HG03460 (cell line): ENCODE measurements at regions not wholly inside any gene's neighbourhood (a gene's known extent, or its start where the extent isn't known, plus 50 kb on each side); places are given as distances from the start of the nearest gene placed in this dataset.
"Not testable (repeated sequence)": the region's sequence is repeated elsewhere in the genome, so short reads cannot be mapped to it uniquely, and the experiment has no call there.

Experiments used
- ATAC-seq: cut with Tn5 transposase; IDR thresholded peaks from one replicate; pipeline ENCODE4 v1.9.1; 2021; ENCODE audit not compliant: unreplicated experiment

DNA sequence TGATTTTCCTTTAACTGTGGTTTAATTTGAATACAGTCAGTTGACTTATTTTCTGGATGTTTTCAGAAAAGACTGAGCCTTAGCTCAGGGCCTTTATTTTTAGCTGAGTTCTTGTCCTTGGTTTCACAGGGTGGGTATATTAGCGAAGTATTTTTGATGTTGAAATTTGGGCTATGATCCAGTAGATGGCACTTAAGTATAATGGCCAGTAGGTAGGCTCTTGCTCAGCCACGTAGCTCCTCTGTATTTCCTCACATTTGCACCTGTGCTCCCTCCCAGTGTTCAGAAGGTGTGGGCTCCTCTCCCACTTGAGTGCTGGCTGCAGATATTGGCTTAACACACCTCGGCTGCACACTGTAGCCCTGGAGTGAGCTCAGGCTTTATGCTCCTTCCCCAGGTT lies 549.9 kb upstream of the AMOT start:
- no peak for ATAC-seq

DNA sequence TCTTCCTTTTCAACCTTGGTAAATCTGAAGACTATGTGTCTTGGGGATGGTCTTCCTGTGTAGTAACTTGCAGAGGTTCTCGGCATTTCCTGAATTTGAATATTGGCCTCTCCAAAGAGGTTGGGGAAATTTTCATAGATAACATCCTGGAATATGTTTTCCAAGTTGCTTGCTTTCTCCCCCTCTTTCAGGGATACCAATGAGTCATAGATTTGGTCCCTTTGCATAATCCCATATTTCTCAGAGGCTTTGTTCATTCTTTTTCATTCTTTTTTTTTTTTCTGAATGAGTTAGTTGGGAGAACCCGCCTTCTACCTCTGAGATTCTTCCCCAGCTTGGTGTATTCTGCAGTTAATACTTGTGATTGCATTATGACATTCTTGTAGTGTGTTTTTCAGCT lies 549.2 kb upstream of the AMOT start:
- no peak for ATAC-seq

DNA sequence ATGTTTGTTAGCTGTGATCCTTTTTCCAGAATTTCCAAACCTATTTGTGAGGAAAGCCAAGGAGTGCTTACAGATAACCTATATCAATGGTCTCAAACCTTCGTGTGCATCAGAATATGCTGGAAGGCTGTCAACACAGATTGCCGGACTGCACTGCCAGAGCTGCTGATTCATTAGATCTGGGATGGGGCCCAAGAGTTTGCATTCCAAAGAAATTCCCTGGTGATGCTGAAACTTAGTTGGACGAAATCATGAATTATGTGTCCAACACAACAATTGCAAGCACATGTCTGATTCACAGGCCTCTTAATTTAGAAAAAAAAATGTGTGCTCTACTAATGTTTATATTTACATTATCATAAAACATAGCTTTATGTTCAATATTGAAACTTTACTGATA lies 544.0 kb upstream of the AMOT start:
- ATAC-seq, result no peak

DNA sequence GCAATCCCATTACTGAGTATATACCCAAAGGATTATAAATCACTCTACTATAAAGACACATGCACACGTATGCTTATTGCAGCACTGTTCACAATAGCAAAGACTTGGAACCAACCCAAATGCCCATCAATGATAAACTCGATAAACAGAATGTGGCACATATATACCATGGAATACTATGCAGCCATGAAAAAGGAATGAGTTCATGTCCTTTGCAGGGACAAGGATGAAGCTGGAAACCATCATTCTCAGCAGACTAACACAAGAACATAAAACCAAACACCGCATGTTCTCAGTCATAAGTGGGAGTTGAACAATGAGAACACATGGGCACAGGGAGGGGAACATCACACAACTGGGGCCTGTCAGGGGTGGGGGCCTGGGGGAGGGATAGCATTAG lies 532.8 kb upstream of the AMOT start:
- ATAC-seq, result not testable (repeated sequence)

DNA sequence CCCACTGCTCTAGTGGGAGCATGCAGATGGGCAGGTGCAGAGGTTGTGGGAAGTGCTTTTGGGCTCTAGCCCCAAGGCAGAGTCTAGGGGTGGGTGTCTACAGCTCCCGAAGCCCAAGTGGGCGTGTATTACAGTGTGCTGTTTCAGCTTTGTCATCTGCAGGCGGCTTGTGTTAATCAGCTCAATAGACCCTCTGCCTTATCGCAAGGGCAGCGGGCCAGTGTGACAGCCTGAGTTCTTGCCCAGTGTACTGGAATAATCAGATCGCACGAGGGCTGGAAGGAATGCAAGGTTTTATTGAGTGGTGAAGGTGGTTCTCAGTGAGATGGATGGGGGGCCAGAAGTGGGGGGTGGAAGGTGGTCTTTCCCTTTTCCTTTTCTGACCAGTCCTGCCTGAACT lies 529.4 kb upstream of the AMOT start:
- no peak for ATAC-seq

DNA sequence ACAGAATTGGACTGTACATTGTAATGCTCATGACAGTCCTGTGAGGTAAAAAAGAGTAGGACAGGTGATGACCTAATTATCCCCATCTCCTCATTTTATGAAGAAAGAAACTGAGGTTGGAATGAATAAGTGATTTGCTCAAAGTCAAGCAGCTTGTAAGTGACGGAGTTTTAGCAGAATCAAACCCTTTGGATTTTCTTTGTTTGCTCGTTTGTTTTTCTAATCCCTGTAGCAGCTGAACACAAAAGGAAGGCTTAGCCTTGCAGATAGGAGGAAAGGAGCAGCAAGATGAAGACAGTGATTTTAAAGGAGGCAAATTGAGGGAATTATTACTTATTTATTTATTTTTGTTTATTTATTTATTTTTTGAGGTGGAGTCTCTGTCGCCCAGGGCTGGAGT lies 528.4 kb upstream of the AMOT start:
- ATAC-seq, result no peak

DNA sequence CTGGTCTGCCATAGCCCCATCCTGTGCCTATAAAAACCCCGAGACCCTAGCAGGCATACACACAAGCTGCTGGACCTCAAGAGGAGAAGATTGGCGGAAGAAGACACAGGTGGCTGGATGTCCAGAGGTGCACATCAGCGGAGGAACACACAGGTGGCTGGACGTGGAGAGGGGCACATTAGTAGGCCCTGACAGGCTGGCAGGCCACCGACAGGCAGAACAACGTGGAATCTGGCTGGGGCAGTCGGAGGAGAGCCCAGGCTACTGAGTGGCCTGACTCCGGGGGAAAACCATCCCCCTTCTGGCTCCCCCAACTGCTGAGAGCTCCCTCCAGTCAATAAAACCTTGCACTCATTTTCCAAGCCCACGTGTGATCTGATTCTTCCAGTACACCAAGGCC lies 512.5 kb upstream of the AMOT start:
- no peak for ATAC-seq

DNA sequence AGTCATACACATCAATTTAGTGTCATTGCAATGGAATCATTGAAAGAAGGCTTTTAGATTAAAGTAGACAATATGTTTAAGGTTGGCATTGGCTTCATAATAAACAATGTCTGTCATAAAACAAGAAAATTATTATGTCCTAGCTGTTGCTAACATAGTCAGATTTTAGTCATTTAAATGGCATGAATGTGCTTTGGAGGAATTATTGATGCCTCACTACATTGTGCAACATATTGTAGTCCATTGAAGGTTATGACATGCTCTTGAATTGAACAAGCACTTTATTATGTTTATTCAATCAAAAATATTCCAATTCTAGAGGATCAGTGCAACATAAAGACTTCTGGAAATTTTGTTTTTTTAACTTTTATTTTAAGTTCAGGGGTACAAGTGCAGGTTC lies 489.8 kb upstream of the AMOT start:
- no peak for ATAC-seq

DNA sequence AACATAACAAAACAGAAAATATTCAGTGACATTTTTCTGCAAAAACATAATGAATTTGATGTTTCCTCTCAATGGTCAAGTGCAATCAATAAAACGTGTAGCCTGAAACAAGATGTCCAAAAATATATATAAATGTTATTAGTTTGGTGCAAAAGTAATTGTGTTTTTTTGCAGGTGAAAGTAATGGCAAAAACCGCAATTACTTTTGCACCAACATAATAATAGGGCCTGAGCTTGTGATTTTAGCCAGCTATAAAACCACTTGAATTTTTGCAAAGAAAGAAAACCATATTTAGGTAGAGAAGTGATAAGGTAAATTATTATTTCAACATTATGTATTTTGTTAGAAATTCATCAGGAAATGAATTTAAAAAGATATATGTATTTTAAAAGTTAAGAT lies 475.3 kb upstream of the AMOT start:
- no peak for ATAC-seq

DNA sequence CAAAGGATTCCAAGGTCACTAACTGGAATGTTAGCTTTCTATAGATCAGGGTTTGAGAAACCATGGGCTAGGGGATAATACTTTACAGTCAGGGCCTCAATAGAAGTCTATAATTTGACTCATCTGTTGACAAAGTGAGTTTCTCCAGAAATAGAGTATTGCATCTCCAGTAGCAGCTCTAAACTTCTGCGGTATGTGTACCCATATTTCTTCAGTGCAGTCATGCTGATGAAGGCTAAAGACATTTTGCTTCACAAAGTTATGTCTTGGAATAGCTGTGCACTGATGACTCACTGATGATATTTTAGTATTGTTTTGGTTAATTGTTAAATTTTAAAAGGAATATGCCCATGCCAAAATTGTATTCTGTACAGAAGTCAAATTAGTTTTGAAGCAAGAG lies 464.9 kb upstream of the AMOT start:
- no peak for ATAC-seq

DNA sequence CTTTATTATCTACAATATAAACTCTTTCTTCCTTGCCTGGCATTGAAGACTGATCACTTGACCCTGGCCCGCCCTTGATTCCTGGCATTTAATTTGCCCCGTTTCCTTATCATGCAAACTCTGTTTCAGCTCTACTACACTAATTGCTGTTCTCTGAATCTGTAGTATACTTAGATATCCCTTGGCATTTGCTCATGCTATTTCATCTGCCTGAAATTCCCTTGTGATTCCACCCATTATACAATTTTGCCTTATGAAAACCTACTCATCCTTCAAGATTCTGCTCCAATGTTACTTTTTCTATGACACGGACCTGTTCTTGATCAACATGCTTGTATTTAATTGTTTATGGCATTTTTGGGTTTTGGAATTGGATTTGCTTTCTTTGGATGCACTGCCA lies 459.9 kb upstream of the AMOT start:
- ATAC-seq, result no peak

DNA sequence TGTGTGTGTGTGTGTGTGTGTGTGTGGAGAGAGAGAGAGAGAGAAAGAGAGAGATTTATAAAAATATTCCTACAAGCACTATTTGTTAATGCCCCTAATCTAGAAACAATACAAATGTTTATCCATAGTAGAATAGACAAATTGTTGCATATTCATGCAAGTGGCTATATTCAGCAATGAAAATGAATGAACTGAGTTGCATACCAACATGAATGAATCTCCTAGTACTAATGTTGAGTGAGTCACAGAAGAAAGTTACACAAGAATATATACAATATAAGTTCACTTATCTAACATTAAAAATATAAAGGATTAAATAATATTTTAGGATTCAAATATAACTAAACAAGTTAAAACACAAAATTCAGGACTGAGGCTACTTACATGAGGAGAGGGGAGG lies 456.8 kb upstream of the AMOT start:
- no peak for ATAC-seq

DNA sequence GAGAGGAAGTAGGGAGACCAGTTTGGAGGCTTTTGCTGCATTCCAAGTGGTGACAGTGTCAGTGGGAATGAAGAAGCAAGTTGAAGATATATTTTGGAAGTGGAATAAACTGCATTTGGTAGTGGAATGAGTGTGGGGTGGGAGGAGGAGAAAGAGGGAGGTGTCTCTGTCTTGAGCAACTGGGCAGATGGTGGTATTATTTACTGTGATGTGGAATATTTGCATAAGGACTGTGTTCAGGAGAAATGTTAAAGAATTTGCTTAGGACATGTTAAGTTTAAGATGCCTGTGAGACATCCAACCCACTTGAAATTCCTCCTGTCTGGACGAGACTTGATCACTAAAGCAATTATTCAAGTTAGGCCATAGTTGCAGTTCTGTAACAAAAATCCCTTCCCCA lies 448.9 kb upstream of the AMOT start:
- ATAC-seq, result no peak

DNA sequence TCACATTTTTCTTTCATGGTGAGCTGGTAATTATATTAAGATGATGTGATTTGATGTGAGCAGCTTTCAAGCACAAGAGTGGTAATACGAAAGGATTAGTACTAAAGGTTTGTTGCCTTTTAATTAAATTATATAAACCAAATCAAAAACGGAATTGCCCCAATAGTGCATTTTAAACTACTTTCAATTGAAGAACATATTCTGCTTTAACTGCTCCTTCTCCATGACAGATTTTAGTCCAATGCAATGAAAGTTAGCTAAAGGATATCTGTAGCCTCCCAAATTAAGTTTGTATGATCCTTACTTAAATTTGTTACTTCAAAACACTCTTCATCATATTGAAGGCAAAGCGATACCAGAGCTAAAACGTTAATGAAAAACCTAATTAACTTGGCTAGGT lies 447.1 kb upstream of the AMOT start:
- ATAC-seq, result no peak

DNA sequence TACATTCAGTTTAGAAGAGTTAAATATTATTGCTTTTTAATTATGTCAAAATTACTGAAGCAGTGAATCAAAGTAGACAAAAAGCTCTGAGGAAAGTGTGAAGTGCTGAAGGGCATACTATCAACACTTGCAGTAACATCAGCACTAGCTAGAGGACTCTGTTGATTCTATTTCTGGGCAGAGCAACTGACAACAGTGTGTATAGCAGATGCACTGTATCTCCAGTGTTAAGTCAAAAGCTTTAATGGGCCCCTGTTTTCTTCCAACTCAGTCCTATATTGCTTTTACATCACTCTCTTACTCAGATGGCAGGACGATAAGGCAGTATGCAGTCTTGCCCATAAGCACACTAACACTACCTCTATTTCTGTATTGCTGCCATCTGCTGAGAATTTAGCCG lies 435.2 kb upstream of the AMOT start:
- ATAC-seq, result no peak

DNA sequence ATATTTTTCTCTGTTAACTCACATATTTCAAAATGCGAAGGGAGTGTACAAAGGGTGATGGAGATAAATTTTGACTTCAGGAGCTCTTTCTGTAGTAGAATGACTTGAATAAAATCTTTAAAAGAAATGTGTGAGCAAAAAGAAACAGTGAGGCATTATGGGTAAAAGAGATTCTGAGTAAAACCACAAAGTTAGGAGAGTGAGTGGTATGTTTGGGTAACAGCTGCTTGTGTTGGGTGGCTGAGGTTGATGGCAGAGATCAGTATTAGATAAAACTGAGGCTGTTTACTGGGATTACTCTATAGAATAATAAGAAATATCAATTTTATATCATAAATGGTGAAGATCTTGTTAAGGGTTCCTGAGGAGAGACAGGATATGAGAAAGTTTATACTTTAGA lies 434.2 kb upstream of the AMOT start:
- no peak for ATAC-seq

DNA sequence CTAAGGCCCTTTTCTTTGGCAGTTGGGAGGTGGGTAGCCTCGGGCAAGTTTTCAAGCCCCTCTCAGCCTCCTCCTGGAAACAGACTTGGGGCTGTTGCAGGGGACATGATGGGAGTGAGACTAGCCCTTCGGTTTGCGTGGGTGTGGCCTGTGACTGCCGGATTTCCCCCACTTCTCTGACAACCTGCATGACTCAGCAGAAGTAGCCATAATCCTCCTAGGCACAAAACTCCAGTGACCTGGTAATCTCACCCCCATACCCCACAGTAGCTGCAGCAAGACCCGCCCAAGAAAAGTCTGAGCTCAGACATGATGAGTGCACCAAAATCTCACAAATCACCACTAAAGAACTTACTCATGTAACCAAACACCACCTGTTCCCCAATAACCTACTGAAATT lies 433.7 kb upstream of the AMOT start:
- no peak for ATAC-seq

DNA sequence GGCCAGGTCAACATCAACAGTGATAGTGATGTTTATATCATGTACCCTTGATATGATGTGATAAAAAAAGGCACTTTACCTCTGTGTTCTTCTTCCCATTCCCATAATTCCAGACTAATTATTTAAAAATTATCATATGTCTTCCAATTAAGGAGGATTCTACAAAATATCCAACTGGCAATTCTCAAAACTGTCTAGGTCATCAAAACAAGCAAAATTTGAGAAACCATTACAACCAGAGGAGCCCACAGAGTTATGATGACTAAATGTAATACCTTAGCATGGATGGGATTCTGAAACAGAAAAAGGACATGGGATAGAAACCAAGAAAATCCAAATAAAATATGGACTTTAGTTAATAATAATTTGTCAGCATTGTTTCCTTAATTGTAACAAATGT lies 428.6 kb upstream of the AMOT start:
- no peak for ATAC-seq

DNA sequence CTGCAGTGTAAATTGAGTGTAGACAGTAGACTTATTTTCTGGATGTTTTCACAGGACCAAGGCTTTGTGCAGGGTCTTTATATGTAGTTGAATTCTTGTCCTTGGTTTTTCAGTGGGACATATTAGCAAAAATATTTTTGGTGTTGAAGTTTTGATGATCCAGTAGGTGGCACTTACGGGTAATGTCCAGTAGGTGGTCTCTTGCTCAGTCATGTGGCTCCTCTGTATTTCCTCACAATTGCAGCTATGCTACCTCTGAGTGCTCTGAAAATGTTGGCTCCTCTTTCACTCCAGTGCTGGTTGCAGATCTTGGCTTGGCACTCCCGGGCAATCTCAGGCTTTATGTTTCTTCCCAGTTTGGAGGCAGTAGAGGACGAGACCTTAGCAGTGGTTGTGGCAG lies 419.8 kb upstream of the AMOT start:
- ATAC-seq, result no peak

DNA sequence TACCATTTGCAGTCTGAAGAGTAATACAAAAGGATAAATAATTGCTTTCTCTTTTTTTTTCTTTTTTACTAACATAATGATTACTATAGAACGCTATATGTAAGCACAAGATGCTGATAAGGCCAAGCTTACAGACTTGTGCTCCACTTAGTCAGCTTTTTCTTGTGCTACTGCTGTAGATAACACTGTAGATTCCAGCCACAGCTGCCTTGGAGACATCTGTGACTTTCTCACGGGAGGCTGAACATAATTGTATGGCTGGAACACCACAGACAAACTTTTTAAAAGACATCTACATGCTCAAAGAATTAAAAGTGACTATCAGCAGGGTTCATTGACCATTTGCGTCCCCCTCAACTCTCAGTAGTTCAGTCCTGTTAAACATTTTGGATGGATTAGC lies 381.7 kb upstream of the AMOT start:
- no peak for ATAC-seq

DNA sequence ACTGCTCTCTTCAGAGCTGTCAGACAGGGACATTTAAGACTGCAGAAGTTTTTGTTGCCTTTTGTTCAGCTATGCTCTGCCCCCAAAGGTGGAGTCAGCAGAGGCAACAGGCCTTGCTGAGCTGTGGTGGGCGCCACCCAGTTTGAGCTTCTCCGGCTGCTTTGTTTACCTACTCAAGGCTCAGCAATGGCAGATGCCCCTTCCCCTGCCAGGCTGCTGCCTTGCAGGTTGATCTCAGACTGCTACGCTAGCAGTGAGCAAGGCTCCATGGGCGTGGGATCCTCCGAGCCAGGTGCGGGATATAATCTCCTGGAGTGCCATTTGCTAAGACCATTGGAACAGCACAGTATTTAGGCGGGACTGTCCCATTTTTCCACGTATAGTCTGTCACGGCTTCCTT lies 371.4 kb upstream of the AMOT start:
- ATAC-seq, result no peak

DNA sequence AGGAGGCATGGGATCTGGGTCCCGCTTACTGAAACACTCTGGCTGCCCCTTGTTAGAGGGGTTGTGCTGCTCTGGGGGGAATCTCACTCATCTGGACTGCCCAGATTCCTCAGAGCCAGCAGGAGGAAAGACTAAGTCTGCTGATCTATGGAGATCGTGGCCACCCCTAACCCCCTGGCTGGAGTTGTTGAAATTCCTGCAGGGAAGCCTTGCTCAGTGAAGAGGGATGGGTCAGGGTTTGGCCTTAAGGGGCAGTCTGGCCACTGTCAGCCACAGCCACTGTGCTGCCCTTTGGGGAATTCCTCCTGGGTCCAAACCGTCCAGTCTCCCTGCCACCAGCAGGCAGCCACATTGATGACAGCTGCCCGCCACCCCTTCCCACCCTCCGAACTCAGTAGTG lies 362.0 kb upstream of the AMOT start:
- no peak for ATAC-seq

DNA sequence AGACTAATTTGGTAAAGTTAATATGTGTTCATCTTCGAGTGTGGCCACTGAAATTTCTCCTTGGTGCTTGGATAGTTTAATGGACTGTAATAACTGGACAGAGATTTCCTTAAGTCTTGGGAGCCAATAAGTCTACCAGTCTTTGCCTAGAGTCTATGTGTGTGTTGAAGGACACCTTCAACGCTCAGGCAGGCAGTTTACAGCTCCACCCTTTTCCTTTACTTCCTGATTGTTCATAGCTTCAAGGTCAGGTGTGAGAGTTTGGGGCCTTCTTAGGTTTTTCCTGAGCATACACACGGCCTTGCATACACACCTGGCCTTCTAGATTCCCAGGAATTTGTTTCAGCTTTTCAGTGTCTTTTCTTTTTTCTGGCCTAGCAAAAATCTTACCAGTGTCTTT lies 355.3 kb upstream of the AMOT start:
- no peak for ATAC-seq

DNA sequence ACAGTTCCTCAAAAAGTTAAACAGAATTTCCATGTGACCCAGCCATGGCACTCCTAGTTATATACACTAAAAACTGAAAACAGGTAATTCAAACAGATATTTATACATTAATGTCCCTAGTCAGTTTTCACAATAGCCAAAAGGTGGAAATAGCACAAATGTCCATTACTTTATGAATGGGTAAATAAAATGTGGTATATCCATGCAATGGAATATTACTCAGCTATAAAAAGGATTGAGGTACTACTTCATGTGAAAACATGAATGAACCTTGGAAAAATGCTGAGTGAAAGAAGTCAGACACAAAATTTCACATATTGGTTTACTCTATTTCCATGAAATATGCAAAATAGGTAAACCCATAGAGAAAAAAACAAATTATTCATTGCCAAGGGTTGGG lies 351.8 kb upstream of the AMOT start:
- no peak for ATAC-seq
